Nephron progenitor cell (in vitro differentiated cells): ENCODE measurements at regions not wholly inside any gene's neighbourhood (a gene's known extent, or its start where the extent isn't known, plus 50 kb on each side); places are given as distances from the start of the nearest gene placed in this dataset.

ENCODE experiments used
- DNase-seq: peaks from one replicate; pipeline ENCODE4 v3.0.0; 2021
- H3K27ac Mint-ChIP-seq: 2 replicates; pipeline ENCODE4 v1.8.0; 2021; ENCODE audit warnings: mild to moderate bottlenecking, moderate library complexity, mixed read lengths
- H3K27me3 Mint-ChIP-seq: 2 replicates; pipeline ENCODE4 v1.8.0; 2021; ENCODE audit warnings: mild to moderate bottlenecking, low read depth, mixed read lengths; ENCODE audit not compliant: poor library complexity
- H3K36me3 Mint-ChIP-seq: 2 replicates; pipeline ENCODE4 v1.8.0; 2021; ENCODE audit warnings: low read depth, mixed read lengths
- H3K4me1 Mint-ChIP-seq: 2 replicates; pipeline ENCODE4 v1.8.0; 2021; ENCODE audit warnings: mixed read lengths
- H3K4me3 Mint-ChIP-seq: 2 replicates; pipeline ENCODE4 v1.8.0; 2021; ENCODE audit warnings: mild to moderate bottlenecking, moderate library complexity, mixed read lengths
- H3K9me3 Mint-ChIP-seq: 2 replicates; pipeline ENCODE4 v1.8.0; 2021; ENCODE audit warnings: mild to moderate bottlenecking, moderate library complexity, mixed read lengths
- CTCF ChIP-seq: fragments of 200-600 bp; sonication (generic); IDR thresholded peaks from 2 replicates; pipeline ENCODE4 v1.5.0; 2021; ENCODE audit warnings: antibody characterized with exemption

GRCh38 chr7:155979566-155979965 is 167.3 kb upstream of the SHH start:
- Mint-ChIP-seq H3K4me1 (peaks cover 4% of the 10 kb centered on the region), H3K4me3 (no peak overlapping the region), H3K27me3 (peaks cover 44% of the 10 kb centered on the region), H3K27ac (no peak overlapping the region), H3K36me3 (no peaks in the 10 kb centered on the region), H3K9me3 (no peaks in the 10 kb centered on the region)
- no peak for TF ChIP-seq CTCF
- DNase-seq = no peak

DNA sequence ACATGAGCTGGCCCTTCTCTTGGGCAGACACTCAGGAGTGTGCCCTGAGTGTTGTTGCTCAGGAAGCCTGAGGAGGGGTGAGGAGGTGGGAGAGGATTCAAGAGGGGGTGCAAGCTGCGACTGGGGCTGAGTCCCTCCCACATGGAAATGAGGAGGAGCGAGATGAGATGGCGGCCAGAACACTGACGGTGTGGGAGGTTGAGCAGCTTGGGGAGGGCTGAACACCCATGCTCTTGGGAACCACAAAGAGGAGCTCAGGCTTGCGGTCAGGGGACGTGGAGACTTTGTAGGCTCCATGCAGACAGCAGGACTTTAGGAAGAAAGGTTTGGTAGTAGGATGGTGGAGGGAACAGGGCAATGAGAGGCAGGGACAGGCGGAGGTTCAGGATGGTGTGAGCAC is 163.2 kb upstream of the SHH start:
- peaks cover 47% of the 10 kb centered on the region for H3K27me3 Mint-ChIP-seq
- no peak for DNase-seq
- H3K4me1 Mint-ChIP-seq = peaks cover 17% of the 10 kb centered on the region
- no peaks in the 10 kb centered on the region for H3K36me3 Mint-ChIP-seq
- no peaks in the 10 kb centered on the region for H3K9me3 Mint-ChIP-seq
- TF ChIP-seq CTCF = no peak
- no peak overlapping the region for H3K4me3 Mint-ChIP-seq
- peak overlapping the region; percentile 66 for H3K27ac Mint-ChIP-seq

DNA sequence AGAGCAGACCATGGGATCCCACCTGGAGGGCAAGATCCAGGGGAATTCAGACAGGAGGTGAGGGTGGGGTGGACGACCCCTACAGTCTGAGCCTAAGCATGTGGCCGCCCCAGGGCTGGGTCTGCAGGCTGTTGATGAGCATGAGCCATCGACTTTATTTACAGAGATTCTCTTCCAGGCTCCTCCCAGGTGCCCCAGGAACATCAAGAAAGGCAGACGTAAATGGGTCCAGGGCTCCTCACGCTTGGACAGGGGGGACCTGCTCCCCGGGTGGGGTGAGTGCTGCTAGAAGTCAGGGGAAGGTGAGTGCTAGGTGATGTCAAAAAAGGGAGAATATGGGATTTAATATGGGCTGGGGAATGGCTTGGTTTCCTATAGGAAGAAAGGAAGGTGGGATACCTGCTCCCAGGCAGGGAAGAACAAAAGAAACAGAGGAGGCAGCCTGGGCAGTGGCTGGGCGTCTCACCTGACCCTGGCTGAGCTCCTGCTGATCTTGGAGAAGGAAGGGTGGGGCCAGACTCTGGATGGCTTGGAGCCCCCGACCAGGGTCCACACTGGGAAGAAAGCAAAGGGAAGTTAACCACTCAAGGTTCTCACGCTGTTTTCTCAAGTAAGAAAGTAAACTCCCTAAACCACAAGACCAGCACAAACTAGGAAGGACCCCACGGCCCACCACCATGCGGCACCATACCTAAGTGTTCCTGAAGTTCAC is 162.1 kb upstream of the SHH start:
- no peak for DNase-seq

DNA sequence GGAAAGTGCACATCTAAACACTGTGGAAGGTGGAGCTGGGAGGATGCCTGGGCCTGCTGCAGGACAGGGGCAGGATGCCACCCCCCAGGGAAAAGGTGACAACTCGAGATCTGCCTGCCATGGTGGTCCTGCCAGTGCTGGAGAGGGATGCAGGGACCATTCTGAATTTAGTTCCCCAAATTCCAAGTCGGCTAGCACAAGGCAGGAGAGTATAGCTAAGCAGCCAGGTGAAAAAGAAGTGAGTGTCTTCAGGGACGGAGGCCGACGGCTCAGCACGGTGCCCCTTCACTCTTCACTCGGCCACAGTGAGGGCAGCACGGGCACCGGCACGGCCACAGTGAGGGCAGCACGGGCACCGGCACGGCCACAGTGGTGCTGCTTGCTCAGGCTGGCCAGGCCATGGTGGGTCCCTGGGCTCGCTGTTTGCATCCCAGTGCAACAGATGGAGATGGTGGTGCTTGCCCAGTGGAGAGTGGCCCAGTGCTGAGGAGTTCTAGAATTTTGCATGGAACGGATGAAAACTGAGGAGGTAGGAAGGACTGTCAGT is 161.3 kb upstream of the SHH start:
- TF ChIP-seq CTCF = no peak
- no peak overlapping the region for H3K4me3 Mint-ChIP-seq
- no peaks in the 10 kb centered on the region for H3K9me3 Mint-ChIP-seq
- no peaks in the 10 kb centered on the region for H3K36me3 Mint-ChIP-seq
- H3K4me1 Mint-ChIP-seq = peaks cover 17% of the 10 kb centered on the region
- H3K27ac Mint-ChIP-seq = peak overlapping the region; percentile 69
- no peak for DNase-seq
- peaks cover 31% of the 10 kb centered on the region for H3K27me3 Mint-ChIP-seq

More for the DNA sequence above, 162.1 kb upstream of the SHH start:
- TF ChIP-seq CTCF = no peak
- Mint-ChIP-seq H3K4me1 (peaks cover 17% of the 10 kb centered on the region), H3K27me3 (peaks cover 38% of the 10 kb centered on the region), H3K9me3 (no peaks in the 10 kb centered on the region), H3K36me3 (no peaks in the 10 kb centered on the region), H3K4me3 (no peak overlapping the region), H3K27ac (no peak overlapping the region)

- Mint-ChIP-seq H3K4me3 (no peak overlapping the region), H3K27ac (peak overlapping the region; percentile 69), H3K27me3 (peaks cover 25% of the 10 kb centered on the region), H3K9me3 (no peaks in the 10 kb centered on the region), H3K36me3 (no peaks in the 10 kb centered on the region), H3K4me1 (peaks cover 17% of the 10 kb centered on the region)
- TF ChIP-seq CTCF = no peak
- DNase-seq = peak; percentile 18
Measured at GRCh38 chr7:155972651-155973390, 160.6 kb upstream of the SHH start.
